PC-3 (cell line): ENCODE measurements at regions not wholly inside any gene's neighbourhood (a gene's known extent, or its start where the extent isn't known, plus 50 kb on each side); places are given as distances from the start of the nearest gene placed in this dataset.

Experiments used
- EZH2 ChIP-seq: fragments of 300-600 bp; sonication (generic); IDR thresholded peaks from one replicate; pipeline ENCODE4 v1.6.1; 2017; ENCODE audit warnings: antibody characterized with exemption, mild to moderate bottlenecking, low read length; ENCODE audit not compliant: unreplicated experiment
- EZH2phosphoT487 ChIP-seq: fragments of 300-600 bp; sonication (generic); IDR thresholded peaks from 2 replicates; pipeline ENCODE4 v1.6.1; 2018; ENCODE audit warnings: mild to moderate bottlenecking, antibody characterized with exemption, low read length, borderline replicate concordance
- TF ChIP-seq, protein P1 (sequence below): fragments of 300-600 bp; sonication (generic); conservative IDR thresholded peaks from 2 replicates; pipeline ENCODE4 v1.5.1; 2017; ENCODE audit warnings: antibody characterized with exemption, low read depth, mild to moderate bottlenecking, low read length

DNA sequence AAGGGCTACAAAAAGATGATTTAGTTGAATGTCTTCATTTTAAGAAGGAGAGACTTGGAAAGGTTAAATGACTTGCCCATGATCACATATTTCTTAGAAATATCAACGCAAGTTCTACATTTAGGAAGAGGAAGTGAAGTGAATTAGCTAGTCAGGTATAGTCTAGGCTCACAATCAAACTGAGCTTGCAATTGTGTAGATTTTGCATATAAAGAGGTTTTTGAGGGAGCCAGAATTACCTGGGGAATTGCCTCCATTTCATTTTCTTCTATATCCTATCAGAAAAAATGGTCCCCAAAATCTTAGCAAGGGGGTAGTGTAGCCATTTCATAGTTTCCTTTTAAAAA, 71.3 kb downstream of the MFAP3 start:
- TF ChIP-seq, protein P1, sequence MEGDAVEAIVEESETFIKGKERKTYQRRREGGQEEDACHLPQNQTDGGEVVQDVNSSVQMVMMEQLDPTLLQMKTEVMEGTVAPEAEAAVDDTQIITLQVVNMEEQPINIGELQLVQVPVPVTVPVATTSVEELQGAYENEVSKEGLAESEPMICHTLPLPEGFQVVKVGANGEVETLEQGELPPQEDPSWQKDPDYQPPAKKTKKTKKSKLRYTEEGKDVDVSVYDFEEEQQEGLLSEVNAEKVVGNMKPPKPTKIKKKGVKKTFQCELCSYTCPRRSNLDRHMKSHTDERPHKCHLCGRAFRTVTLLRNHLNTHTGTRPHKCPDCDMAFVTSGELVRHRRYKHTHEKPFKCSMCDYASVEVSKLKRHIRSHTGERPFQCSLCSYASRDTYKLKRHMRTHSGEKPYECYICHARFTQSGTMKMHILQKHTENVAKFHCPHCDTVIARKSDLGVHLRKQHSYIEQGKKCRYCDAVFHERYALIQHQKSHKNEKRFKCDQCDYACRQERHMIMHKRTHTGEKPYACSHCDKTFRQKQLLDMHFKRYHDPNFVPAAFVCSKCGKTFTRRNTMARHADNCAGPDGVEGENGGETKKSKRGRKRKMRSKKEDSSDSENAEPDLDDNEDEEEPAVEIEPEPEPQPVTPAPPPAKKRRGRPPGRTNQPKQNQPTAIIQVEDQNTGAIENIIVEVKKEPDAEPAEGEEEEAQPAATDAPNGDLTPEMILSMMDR, result no peak
- TF ChIP-seq EZH2 (no peak), EZH2phosphoT487 (no peak)
